ENCODE measurements at regions not wholly inside any gene's neighbourhood (a gene's known extent, or its start where the extent isn't known, plus 50 kb on each side); places are given as distances from the start of the nearest gene placed in this dataset.
"Not testable (repeated sequence)": the region's sequence is repeated elsewhere in the genome, so short reads cannot be mapped to it uniquely, and the experiment has no call there.

GRCh38 chr2:146544701-146545100, 1300.1 kb upstream of the ACVR2A start:
- TF ChIP-seq, protein P1, sequence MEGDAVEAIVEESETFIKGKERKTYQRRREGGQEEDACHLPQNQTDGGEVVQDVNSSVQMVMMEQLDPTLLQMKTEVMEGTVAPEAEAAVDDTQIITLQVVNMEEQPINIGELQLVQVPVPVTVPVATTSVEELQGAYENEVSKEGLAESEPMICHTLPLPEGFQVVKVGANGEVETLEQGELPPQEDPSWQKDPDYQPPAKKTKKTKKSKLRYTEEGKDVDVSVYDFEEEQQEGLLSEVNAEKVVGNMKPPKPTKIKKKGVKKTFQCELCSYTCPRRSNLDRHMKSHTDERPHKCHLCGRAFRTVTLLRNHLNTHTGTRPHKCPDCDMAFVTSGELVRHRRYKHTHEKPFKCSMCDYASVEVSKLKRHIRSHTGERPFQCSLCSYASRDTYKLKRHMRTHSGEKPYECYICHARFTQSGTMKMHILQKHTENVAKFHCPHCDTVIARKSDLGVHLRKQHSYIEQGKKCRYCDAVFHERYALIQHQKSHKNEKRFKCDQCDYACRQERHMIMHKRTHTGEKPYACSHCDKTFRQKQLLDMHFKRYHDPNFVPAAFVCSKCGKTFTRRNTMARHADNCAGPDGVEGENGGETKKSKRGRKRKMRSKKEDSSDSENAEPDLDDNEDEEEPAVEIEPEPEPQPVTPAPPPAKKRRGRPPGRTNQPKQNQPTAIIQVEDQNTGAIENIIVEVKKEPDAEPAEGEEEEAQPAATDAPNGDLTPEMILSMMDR (IDR thresholded peaks at IDR 0.05; ENCODE audit: unreplicated experiment), result no peak
- BruUV-seq (replicated peaks), result no TSS peak
- Mint-ChIP-seq H3K27ac (ENCODE audit: low read depth, unreplicated experiment) (no peak overlapping the region), H3K27me3 (ENCODE audit: insufficient read depth, unreplicated experiment) (no peaks in the 10 kb centered on the region), H3K4me1 (ENCODE audit: insufficient read depth, unreplicated experiment) (no peaks in the 10 kb centered on the region), H3K36me3 (ENCODE audit: insufficient read depth, unreplicated experiment) (no peaks in the 10 kb centered on the region), H3K4me3 (ENCODE audit: unreplicated experiment) (no peak overlapping the region), H3K9me3 (ENCODE audit: unreplicated experiment) (no peaks in the 10 kb centered on the region)
- ChIA-PET POLR2A (no interaction called here), CTCF (interaction anchor here (1.2 kb wide), 1 partner anchor 20 kb away, joined by 4 read pairs; no protein-coding TSS in a partner anchor)
- intact Hi-C loops (cut with micrococcal nuclease), result no loop called here
- DNase-seq (ENCODE audit: unreplicated experiment), result no peak

DNA sequence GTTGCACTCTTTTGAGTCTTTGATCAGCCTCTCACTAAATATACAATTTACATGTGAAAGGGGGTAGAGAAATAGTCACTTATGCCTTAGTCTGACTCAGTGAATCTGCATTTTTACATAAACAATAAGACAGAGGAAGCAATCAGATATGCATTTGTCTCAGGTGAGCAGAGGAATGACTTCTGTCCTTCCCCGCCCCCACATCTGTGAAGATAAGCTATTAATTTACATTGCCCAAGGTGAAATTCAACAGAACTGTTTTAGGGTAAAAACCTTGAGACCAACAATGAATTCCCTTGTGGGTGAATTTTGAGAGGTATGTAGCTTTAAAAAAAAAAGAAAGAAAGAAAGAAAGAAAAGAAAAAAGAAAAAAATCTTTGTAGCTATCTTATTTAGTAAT, 1302.9 kb upstream of the ACVR2A start:
- DNase-seq (ENCODE audit: unreplicated experiment), result no peak
- CTCF ChIA-PET, result no interaction called here
- Mint-ChIP-seq H3K4me1 (ENCODE audit: insufficient read depth, unreplicated experiment) (no peaks in the 10 kb centered on the region), H3K9me3 (ENCODE audit: unreplicated experiment) (no peaks in the 10 kb centered on the region), H3K27me3 (ENCODE audit: insufficient read depth, unreplicated experiment) (no peaks in the 10 kb centered on the region), H3K27ac (ENCODE audit: low read depth, unreplicated experiment) (no peak overlapping the region), H3K36me3 (ENCODE audit: insufficient read depth, unreplicated experiment) (no peaks in the 10 kb centered on the region), H3K4me3 (ENCODE audit: unreplicated experiment) (no peak overlapping the region)
- POLR2A ChIA-PET, result no interaction called here
- TF ChIP-seq, protein P1 (IDR thresholded peaks at IDR 0.05; ENCODE audit: unreplicated experiment), result no peak
- no TSS peak for BruUV-seq (replicated peaks)
- intact Hi-C loops (cut with micrococcal nuclease), result no loop called here

DNA sequence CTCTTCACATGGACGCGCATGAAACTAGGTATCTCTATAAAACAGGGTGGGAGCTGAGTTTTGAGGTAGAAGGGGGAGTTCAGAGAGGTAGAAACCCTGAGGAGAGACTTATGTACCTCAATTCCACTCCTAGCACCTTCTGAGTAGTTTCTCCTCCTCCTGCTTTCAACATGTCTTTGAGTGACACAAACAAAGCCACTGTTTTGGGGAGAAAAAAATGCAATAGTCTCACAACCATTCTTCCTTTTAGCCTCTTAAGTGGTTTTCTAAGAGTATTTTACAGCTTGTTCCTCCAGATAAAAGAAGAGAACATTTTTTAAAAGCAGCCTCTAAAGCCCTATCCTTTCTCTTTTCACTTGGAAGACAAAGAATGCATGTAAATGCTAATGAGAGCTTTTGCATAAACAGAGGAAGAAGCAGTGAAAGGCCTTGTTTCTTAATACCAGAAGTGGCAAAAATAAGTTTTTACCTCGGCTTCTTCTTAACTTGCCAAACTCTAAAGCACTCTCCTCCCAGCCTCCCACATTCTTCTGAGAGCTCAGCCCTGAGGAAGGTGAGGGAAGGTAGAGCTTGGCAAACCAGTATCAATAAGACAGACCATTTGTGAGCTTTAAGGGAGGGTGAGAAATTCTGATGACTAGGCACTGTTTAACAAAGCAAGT, 1304.4 kb upstream of the ACVR2A start:
- no peak for DNase-seq (ENCODE audit: unreplicated experiment)
- no TSS peak for BruUV-seq (replicated peaks)
- H3K27me3 Mint-ChIP-seq (ENCODE audit: insufficient read depth, unreplicated experiment), result no peaks in the 10 kb centered on the region
- no peak overlapping the region for H3K27ac Mint-ChIP-seq (ENCODE audit: low read depth, unreplicated experiment)
- ChIA-PET POLR2A (no interaction called here), CTCF (no interaction called here)
- no peaks in the 10 kb centered on the region for H3K36me3 Mint-ChIP-seq (ENCODE audit: insufficient read depth, unreplicated experiment)
- H3K4me3 Mint-ChIP-seq (ENCODE audit: unreplicated experiment), result no peak overlapping the region
- no peaks in the 10 kb centered on the region for H3K4me1 Mint-ChIP-seq (ENCODE audit: insufficient read depth, unreplicated experiment)
- no peaks in the 10 kb centered on the region for H3K9me3 Mint-ChIP-seq (ENCODE audit: unreplicated experiment)
- TF ChIP-seq, protein P1 (IDR thresholded peaks at IDR 0.05; ENCODE audit: unreplicated experiment), result no peak
- intact Hi-C loops (cut with micrococcal nuclease), result no loop called here

DNA sequence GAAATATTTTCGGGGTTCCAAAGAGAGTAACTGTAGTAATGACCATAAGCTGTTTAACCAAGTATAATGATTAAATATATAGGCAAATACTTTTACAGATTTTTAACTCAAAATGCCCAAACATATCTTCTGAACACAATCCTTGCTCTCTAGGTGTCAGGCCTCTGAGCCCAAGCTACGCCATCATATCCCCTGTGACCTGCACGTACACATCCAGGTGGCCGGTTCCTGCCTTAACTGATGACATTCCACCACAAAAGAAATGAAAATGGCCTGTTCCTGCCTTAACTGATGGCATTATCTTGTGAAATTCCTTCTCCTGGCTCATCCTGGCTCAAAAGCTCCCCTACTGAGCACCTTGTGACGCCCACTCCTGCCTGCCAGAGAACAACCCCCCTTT, 1305.1 kb upstream of the ACVR2A start:
- H3K27me3 Mint-ChIP-seq (ENCODE audit: insufficient read depth, unreplicated experiment); H3K9me3 Mint-ChIP-seq (ENCODE audit: unreplicated experiment); H3K36me3 Mint-ChIP-seq (ENCODE audit: insufficient read depth, unreplicated experiment); intact Hi-C loops (cut with micrococcal nuclease); H3K4me1 Mint-ChIP-seq (ENCODE audit: insufficient read depth, unreplicated experiment); POLR2A ChIA-PET; BruUV-seq (replicated peaks); DNase-seq (ENCODE audit: unreplicated experiment); H3K27ac Mint-ChIP-seq (ENCODE audit: low read depth, unreplicated experiment); CTCF ChIA-PET; H3K4me3 Mint-ChIP-seq (ENCODE audit: unreplicated experiment): not testable (repeated sequence)

GRCh38 chr2:146537477-146537876, 1307.4 kb upstream of the ACVR2A start:
- BruUV-seq (replicated peaks), result no TSS peak
- DNase-seq (ENCODE audit: unreplicated experiment), result no peak
- no peaks in the 10 kb centered on the region for H3K36me3 Mint-ChIP-seq (ENCODE audit: insufficient read depth, unreplicated experiment)
- H3K27ac Mint-ChIP-seq (ENCODE audit: low read depth, unreplicated experiment), result no peak overlapping the region
- intact Hi-C loops (cut with micrococcal nuclease), result no loop called here
- ChIA-PET POLR2A (no interaction called here), CTCF (no interaction called here)
- TF ChIP-seq, protein P1 (IDR thresholded peaks at IDR 0.05; ENCODE audit: unreplicated experiment), result no peak
- no peaks in the 10 kb centered on the region for H3K4me1 Mint-ChIP-seq (ENCODE audit: insufficient read depth, unreplicated experiment)
- H3K4me3 Mint-ChIP-seq (ENCODE audit: unreplicated experiment), result no peak overlapping the region
- no peaks in the 10 kb centered on the region for H3K27me3 Mint-ChIP-seq (ENCODE audit: insufficient read depth, unreplicated experiment)
- H3K9me3 Mint-ChIP-seq (ENCODE audit: unreplicated experiment), result no peaks in the 10 kb centered on the region

All from MCF 10A (cell line).